OCI-LY7 (cell line): ENCODE measurements at regions not wholly inside any gene's neighbourhood (a gene's known extent, or its start where the extent isn't known, plus 50 kb on each side); places are given as distances from the start of the nearest gene placed in this dataset.

ENCODE experiments used
- EZH2phosphoT487 ChIP-seq: fragments of 200-600 bp; sonication (generic); IDR thresholded peaks from 2 replicates; pipeline ENCODE4 v1.6.1; 2018; ENCODE audit warnings: low read depth, borderline replicate concordance, mild to moderate bottlenecking, mixed run types, antibody characterized with exemption, low read length, moderate library complexity, mixed read lengths
- TF ChIP-seq, protein P1 (sequence below): fragments of 200-600 bp; sonication (generic); conservative IDR thresholded peaks from 2 replicates; pipeline ENCODE4 v1.5.1; 2014; ENCODE audit warnings: mild to moderate bottlenecking, antibody characterized with exemption, low read length, moderate library complexity, mixed read lengths

DNA sequence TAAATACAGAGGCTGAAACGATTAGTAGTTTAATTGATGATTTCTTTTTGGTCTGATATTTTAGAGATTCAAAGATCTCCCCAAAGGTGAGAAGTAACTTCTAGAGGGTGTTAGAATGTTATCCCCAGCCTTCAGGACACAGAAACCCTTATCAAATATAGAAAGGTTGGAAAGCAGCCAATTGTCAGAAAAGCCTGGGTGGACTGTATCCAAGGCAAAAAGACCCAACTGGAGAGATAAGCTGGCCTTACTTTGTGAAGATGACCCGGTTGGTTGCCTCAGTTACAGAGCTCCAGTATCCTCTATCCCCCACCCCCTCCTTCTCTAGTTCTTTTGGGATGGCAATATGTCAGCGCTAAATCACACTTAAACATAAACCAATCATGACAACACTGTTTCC is 75.7 kb downstream of the GCNT4 start:
- TF ChIP-seq, protein P1, sequence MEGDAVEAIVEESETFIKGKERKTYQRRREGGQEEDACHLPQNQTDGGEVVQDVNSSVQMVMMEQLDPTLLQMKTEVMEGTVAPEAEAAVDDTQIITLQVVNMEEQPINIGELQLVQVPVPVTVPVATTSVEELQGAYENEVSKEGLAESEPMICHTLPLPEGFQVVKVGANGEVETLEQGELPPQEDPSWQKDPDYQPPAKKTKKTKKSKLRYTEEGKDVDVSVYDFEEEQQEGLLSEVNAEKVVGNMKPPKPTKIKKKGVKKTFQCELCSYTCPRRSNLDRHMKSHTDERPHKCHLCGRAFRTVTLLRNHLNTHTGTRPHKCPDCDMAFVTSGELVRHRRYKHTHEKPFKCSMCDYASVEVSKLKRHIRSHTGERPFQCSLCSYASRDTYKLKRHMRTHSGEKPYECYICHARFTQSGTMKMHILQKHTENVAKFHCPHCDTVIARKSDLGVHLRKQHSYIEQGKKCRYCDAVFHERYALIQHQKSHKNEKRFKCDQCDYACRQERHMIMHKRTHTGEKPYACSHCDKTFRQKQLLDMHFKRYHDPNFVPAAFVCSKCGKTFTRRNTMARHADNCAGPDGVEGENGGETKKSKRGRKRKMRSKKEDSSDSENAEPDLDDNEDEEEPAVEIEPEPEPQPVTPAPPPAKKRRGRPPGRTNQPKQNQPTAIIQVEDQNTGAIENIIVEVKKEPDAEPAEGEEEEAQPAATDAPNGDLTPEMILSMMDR, result no peak
- TF ChIP-seq EZH2phosphoT487, result no peak
